GM12872 (cell line): ENCODE measurements at regions not wholly inside any gene's neighbourhood (a gene's known extent, or its start where the extent isn't known, plus 50 kb on each side); places are given as distances from the start of the nearest gene placed in this dataset.

ENCODE experiments used
- CTCF ChIP-seq: IDR thresholded peaks from 3 replicates; pipeline ENCODE4 v1.5.1; 2011; ENCODE audit warnings: low read depth, mild to moderate bottlenecking, low read length, moderate library complexity; ENCODE audit not compliant: insufficient read depth

- no peak for TF ChIP-seq CTCF
Measured at GRCh38 chr10:78774999-78775711, 293.6 kb upstream of the ZMIZ1 start.

GRCh38 chr10:78775891-78776290, 292.9 kb upstream of the ZMIZ1 start:
- no peak for TF ChIP-seq CTCF

- no peak for TF ChIP-seq CTCF
Measured at GRCh38 chr10:78776756-78777155, 292.0 kb upstream of the ZMIZ1 start.

- no peak for TF ChIP-seq CTCF
Measured at GRCh38 chr10:78777466-78777865, 291.3 kb upstream of the ZMIZ1 start.

- TF ChIP-seq CTCF: no peak
Measured at GRCh38 chr10:78777867-78778266, 290.9 kb upstream of the ZMIZ1 start.

- TF ChIP-seq CTCF: no peak
Measured at GRCh38 chr10:78778444-78779338, 290.1 kb upstream of the ZMIZ1 start.

- no peak for TF ChIP-seq CTCF
Measured at GRCh38 chr10:78779339-78779955, 289.3 kb upstream of the ZMIZ1 start.
